NCI-H69 (cell line): ENCODE measurements at regions not wholly inside any gene's neighbourhood (a gene's known extent, or its start where the extent isn't known, plus 50 kb on each side); places are given as distances from the start of the nearest gene placed in this dataset.
A peak's percentile ranks its signal among the peaks of the same experiment; 100 is the strongest.

Experiments
- DNase-seq: peaks from one replicate; lab custom pipeline; 2025; lab: John Stamatoyannopoulos, UW

DNA sequence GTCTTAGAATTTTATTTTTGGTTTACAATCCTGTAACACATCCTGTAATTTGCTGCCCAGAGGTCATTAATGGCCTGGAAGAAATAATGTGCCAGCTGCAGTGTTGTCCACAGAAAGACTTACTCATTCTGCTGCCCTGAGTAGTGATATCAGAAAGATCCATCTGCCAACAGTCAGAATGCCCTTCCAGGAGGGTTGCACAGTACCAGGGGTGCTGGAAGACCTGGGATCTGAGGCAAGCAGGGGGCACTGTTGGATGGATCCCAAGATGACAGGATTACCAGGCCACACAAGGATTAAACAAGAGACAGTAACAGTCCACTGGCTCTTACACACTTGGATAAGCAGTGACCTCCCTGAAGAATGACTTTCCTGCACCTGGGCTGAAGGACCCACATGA, 93.8 kb upstream of the TOP3B start:
- DNase-seq: no peak

DNA sequence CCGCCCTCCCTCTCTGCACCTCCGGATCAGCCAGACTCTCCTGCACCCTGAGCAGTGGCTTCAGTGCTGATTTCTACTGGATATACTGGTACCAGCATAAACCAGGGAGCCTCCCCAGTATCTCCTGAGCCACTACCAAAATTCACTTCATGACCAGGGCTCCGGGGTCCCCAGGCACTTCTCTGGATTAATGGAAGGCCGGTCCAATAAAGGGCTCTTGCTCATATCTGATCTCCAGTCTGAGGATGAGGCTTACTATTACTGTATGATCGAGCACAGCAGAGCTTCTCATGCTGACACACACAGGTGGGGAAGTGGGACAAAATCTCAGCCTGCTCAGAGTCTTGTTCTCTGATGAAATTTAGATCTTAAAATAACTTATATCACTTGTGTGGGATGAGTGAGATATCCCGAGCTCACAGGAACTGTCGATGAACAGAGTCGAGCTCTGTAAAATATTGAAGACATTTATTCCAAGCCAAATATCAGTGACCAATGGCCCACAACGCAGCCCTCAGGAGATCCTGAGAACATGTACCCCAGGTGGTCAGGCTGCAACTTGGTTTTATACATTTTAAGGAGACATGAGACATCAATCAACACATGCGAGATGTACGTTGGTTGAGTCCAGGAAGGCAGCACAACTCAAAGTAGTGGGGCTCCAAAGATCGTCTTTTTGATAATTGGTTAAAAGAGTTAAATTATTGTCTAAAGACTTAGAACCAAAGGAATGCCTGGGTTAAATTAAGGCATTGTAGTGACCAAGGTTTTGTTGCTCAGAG, 93.0 kb upstream of the TOP3B start:
- DNase-seq: no peak

DNA sequence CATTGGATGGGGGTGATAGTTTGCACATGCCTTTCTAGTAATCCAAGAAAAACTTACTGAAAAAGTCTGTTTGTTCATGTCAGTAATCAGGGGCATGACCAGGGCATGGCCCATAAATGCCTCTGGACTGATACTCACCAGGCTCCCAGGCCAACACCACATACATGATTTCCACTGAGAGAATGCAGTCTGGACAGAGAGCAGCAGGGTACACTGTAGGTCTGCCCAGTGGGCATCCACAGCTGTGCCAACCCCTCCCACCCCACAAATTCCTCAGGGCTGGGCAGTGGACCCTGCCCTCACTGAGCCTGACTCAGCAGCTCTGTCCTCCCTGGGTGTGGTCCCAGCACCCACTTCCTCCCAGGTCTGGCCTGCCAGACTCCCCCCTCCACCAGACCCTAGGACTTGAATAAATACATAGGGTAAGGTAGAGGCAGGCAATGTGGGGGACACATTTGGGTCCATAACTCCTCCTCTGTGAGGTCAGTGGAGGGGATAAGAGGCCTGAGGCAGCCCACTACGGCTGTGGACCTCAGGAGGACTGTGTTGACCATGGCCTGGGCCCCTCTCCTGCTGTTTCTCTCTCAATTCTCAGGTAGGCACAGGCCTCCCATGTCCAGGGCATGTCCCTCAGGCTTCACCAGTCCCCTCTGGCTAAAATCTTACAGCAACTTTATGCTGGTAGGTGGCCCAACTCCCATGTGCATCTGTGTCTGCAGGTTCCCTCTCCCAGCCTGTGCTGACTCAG, 92.2 kb upstream of the TOP3B start:
- no peak for DNase-seq

DNA sequence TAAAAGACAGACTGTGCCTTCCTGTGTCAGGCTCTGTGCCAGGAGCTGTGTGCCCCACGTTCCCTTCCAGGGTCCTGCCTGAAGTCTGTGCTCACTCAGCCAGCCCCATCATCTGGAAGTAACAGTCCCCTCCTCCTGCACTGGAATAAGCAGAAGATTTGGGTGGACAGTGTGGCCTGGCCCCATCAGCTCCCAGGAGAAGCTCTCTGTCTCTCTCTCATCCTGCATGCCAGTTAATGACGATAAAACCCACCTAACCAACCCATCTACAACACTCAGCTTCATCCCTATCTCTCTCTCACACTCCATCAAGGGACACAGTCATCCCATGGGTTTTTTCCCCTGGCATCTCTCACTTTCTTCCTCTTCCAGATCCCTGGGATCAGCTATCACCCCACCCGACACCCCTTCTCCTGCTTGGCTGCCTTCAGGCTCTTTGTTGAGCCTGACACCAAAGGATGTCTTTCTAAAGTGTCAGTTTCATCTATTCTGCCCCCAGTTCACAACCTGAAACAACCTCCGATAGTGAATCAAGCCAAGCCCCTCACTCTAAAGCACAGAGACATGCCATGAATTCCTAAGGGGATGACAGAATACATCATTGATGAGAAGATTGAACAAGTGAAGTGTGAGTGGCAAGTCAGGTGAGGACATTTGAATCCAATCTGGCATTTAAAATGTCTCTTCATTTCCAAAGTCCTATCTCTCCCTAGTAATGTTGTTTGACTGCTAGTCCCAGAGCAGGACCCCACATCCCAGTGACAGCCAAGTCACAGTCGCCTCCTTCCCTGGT, 91.4 kb upstream of the TOP3B start:
- no peak for DNase-seq

DNA sequence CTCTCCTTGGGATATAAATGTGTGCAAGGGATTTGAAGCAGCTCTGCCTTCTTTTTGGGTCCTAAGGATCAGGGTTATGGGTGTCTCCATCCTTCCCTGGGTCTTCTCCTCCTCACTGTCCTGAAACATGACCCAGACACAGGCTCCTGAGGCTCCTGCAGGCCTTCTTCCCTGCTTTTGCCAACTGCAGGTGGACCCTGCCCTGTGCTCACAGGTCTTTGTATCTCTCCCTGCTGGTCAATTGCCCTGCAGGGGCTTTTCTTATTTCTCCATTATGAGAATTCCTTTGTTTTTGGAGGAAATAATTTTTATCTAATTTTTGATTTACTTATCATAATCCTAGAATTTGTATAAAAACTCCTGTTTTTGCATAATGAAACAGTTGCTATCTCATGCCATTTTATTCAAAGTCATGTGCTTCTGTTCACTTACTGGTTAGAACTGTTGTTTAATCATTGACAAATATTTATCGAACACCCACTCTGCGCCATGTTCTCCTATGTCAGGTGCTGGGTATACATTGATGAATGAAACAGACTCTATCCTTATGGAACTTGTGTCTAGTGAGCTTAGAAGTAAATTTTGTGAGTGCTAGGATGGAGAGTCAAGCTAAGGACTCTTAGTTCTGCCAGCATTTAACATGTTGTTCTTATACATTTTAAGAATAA, 89.7 kb upstream of the TOP3B start:
- DNase-seq: no peak

DNA sequence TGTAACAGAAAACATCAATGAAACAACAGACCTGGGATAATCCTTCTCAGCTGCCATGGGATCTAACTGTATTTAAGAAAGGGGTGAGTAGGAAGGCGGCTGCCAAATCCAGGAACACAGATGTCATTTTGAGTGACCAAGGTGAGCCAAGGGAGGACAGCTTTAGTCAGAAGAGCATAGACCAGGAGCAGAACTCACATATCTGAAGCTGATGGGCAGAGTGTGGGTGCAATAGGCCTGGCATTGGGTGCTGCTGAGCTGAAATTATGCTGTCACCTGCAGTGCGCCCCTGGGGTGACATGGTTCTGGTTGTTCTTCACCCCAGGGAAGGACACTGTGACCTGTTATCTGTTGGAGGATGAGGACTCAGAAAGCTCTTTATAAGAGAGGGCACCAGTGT, 88.9 kb upstream of the TOP3B start:
- DNase-seq: no peak

DNA sequence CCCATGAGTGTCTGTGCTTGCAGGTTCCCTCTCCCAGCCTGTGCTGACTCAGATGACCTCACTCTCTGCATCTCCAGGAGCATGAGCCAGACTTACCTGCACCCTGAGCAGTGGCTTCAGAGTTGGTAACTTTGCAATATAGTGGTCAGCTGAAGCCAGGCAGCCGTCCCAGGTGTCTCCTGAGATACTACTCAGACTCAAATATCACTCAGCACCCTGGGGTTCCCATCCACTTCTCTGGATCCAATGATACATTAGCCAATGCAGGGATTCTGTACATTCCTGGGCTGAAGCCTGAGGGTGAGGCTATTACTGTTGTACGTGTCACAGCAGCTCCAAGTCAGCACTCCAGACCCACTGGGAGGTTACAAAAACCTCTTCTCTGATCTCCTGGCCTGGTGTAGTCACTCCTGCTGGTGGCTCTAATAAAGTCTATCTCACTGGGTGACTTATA, 87.8 kb upstream of the TOP3B start:
- DNase-seq: no peak

DNA sequence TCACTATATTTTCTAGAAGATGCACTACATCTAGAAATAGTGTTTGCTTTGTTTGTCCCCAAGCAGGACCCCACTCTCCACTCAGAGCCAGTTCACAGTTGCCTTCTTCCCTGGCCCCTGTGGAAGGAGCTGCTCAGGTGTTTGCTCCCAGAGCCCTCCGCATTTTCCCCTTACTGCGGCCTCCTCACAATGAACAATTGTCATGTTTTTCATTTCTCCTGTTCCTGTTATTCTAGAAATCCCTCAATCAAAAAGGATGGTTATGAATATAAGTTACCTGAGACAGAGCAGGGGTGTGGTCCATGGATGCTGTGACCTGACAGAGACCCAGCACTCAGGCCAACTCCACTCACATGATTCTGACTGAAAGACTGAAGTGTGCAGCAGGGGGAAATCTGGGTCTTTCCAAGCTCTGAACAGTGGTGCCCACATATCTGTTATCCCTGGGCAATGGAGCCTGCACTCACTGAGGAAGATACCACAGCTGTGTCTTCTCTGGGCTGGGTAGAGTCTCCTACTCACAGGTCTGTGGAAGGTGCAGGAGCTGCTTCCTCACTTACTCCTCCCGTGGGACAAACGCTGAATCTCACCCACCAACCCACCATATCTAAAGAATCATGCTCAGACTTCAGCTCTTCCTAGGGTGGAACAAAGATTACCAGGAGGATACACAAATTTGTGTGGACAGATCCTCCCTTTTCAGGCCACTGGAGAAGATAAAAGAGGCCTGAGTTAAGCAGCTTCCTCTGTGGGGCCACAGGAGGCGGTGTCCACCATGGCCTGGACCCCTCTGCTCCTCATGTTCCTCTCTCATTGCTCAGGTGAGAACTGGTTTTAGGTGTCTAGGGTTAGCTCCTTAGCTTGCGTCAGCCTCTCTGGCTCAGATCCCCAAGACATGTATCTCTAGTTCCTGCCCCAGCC, 87.1 kb upstream of the TOP3B start:
- DNase-seq: no peak

DNA sequence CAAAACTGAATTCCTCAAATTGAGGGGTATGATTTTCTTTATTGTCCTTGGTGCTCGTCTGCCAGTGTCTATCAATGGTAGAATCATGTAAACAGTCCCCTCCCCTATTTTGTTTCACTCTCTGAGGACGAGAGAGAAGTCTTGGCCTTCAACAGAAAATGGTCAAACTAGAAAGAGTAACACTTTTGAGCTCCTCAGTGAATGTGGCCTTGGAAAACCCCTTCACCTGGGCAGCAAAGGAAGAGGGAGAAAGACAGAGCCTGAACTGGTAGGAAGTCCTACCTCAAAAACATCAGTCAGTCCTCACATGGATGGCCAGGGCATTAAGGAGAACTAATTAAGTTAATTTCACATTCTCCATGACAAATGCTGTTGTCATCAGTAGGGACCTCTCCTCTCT, 86.1 kb upstream of the TOP3B start:
- DNase-seq: no peak

DNA sequence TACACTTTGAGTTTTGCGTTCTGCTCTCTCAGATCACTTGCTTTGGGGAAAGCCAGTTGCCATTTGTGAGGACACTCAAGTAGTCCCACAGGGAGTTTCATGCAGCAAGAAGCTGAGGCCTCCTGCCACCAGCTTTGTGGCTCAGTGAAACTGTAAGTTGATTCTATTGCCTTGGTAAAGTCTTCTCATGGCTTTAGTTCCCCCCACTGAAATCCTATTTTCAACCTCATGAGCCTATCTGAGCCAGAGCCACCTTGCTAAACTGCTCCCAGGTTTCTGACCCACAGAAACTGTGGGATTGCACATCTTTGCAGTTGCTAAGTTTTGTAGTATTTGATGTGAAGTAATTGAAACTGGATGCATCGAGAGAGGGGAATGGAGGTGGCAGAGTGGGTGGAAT, 85.4 kb upstream of the TOP3B start:
- DNase-seq: no peak

DNA sequence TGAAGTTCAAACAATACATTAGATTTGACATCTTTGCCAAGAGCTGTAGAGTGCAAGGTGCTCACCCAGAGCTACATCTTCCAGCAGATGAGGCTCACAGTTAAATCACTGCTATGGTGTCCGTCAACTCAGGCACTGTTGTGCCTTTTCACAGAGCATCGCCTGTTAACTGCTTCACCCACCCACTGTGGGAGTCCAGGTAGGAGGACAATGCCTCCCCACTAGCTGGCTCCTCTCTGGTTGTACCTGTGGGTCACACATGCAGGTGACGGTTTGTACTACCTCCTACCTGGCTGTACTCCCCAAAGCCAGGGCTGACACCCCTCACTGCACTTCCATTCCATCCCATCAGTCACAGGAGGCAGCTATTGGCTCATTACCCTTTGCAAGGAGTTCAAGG, 84.6 kb upstream of the TOP3B start:
- DNase-seq: no peak

DNA sequence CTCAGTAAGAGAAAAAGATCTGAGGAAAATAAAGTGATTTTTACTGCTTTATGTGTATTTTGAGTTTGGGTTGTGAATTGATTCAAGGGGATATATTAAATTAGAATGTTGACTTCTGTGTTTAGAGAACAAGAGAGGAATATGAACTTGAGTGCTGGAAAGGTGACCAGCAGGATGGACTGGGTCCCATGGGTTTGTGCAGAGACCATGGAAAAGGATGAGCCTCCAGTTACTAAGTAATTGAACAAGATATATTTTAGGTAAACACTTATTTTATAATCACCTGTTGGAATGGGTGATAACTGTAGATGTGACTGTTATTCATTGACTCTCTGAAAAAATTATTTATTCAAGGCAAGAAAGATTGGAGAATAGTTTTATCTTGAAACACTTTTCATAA, 82.0 kb upstream of the TOP3B start:
- no peak for DNase-seq

DNA sequence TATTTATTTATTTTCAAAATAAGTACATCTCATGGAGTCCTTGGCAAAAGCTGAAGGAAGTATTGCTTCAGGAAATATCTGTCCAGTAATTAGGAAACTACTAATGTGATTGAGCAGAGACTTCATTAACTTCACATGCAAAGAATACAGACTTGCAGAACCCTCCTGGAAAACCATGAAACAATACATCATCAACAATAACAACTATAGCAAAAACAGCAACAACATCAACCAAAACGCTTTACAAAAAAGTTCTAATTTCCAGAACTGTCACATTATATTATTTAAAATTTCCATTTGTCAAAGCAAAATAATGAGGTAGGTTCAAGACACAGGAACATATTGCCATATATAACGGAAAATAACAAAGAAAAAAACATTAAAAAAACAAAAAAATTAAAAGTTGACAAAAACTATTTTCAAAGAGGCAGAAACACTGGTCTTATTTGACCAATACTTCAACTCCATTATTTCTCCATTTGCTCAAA, 79.8 kb upstream of the TOP3B start:
- no peak for DNase-seq

DNA sequence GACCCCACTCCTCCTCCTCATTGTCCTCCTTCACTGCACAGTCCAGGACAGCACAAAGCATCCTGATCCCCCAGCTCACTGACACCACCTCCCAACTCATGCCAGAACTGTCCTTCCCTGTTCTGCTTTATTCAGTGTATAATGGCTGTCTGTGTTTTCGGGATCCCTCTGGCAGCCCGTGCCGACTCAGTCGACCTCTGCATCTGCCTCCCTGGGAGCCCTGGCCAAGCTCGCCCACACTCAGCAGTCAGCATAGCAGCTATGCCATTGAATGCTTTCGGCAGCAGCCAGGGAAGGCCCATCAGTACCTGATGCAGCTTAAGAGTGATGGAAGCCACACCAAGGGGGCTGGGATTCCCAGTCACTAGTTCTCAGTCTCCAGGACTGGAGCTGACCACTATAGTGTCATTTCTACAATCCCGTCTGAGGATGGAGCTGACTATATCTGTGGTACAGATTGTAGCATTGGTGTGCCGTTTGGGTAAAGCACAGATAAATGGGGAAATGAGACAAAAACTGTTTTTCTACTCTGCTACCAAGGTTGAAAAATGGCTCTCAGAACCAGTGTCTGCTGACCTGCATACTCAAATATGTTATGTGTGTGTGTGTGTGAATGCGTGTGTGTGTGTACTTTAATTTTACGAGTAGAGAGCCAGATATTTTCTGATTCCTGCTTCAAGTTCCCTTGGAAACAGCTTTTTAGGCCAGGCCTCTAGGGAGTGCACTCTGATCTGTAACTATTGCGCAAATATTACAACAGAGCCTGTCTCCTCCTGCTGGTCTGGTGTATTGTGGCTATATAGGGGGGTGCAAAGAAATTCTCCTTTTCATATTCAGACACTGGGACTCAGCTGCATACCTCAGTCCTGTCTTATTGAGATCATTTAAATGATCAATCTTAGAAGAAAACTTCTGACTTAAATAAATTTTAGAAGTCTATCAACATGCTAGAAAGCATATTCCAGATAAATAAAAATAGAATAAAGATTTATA, 78.8 kb upstream of the TOP3B start:
- DNase-seq: peak; percentile 63

DNA sequence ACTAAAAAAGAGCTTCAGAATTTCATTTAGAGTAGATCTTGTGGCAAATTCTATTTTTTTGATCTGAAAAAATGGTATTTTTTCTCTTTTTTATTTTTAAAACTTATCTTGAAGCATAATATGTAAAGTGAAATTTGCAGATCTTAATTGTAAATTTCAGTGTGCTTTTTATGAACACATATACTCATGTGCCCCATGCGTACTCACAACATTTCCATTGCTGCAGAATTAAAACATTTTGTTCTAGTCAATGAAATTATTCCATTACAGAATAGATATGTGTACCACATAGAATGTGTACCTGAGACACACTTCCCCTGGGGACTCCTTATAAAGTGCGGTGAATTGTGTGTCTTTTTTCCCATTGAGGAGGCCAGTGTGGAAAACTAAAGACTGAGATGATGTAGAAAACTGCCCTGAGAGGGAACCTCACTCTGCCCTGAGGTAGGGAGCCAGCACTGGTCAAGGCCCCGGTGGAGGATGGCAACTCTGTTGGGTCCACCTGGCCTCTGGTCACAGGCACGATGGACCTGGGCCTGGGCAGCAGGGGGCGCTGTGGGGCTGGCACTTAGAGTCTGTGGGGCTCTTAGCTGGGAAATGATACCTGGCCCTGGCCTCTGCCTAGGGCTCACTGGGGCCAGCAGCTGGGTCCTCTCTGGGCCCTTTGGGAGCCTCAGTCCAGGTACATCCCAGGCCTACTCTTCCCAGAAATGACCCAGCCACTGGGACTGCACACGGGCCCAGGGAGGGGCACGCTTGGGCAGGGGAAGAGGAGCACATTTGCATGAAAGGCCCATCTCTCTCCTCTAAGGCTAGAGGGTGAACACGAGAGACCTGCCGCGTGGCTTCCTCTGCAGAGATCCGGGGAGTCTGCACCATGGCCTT, 77.9 kb upstream of the TOP3B start:
- DNase-seq: peak; percentile 61

DNA sequence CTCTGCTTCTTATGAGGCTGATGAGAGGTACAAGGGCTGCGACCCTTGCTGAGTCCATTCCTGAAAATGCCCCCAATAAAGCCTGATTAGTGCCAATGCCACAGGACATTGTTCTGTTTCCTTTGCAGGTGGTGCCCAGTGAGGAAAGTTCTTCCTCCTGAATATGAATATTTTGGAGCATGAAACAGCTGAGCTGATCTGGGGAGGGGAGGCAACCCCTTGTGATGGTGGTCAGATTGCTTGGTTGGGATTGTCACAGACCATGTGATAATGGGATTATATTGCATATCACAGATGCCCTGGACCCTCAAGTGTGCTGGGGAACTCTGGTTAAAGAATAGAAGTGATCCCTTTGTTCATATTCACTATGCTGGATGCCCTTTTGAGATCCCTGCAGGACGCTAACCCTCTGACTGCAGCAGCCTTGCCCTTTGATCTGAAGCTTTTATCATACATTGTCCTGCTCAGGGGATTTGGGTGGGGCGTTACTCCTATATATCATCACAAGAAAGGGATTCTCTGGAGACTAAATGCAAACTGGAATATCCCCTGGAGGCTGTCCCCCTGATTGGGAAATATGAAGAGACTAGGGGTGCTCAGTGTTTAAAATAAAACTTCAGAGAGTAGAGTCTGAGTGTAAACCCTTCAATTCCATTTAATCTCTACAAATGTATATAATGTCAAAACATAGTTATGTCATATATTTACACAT, 76.9 kb upstream of the TOP3B start:
- no peak for DNase-seq

DNA sequence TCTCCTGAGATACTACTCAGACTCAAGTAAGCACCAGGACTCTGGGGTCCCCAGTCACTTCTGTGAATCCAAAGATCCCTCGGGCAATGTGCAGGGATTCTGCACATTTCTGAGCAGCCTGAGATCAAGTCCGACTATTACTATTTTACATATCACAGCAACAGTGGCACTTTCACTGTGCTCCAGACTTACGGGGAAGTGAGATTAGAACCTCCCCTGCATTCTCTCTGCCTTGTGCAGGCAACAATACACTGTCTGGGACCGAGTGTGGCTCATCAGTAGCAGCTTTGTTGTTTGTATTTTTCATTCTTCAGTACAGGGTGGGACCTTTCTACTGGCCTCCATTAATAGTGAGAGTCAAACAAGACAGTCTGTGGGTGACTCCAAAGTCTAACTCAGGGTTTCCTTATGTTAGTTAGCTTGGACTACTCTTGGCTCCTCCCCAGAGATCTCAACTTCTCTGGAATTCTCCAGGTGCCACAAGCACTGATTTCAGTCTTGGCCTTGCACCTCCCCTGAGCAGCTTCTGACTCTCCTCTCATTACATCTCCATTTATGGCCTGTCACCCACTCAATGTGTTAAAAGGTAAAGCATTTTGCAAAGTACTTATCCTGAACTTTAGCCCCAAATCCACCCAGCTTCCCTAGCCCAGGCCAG, 76.2 kb upstream of the TOP3B start:
- no peak for DNase-seq
